HEK293 (cell line): ENCODE measurements at regions not wholly inside any gene's neighbourhood (a gene's known extent, or its start where the extent isn't known, plus 50 kb on each side); places are given as distances from the start of the nearest gene placed in this dataset.

ENCODE experiments used
- CTCF ChIA-PET: fragments of 350-600 bp; formaldehyde crosslinking; extraction: SDS; loops from one replicate; lab custom pipeline; 2021; ENCODE audit warnings: antibody characterized with exemption; lab: Yijun Ruan, JAX
- POLR2A ChIA-PET: fragments of 300-600 bp; formaldehyde crosslinking; extraction: SDS; loops from one replicate; lab custom pipeline; 2020; ENCODE audit warnings: antibody characterized with exemption, inconsistent platforms; lab: Yijun Ruan, JAX
- H3K27ac ChIP-seq: fragments of 200-500 bp; sonication (Bioruptor generic); 2 replicates; pipeline ENCODE4 v1.5.1; 2014; ENCODE audit warnings: low read depth, low read length, control low read depth, inconsistent platforms; ENCODE audit errors: extremely low read depth
- H3K36me3 ChIP-seq, 2 experiments: fragments of 200-500 bp in 1 of 2; sonication (Bioruptor generic) in 1 of 2; 1 replicate in 1 of 2; 2 replicates in 1 of 2; pipeline ENCODE4 v1.5.1; 2014 to 2017; ENCODE audit warnings: inconsistent platforms in 2 of 2, low read length in 2 of 2; ENCODE audit not compliant: control insufficient read depth in 2 of 2, insufficient read depth in 1 of 2
- H3K4me1 ChIP-seq: fragments of 200-500 bp; sonication (Bioruptor generic); 2 replicates; pipeline ENCODE4 v1.5.1; 2014; ENCODE audit warnings: mild to moderate bottlenecking, low read length, inconsistent platforms; ENCODE audit not compliant: control insufficient read depth, insufficient read depth
- H3K4me3 ChIP-seq: 2 replicates; pipeline ENCODE4 v1.5.1; 2011; ENCODE audit warnings: low read depth, mild to moderate bottlenecking, control low read depth, low read length, moderate library complexity
- H3K9me3 ChIP-seq: fragments of 200-500 bp; sonication (Bioruptor generic); 2 replicates; pipeline ENCODE4 v1.5.1; 2014; ENCODE audit warnings: low read depth, low read length, inconsistent platforms; ENCODE audit not compliant: control insufficient read depth, insufficient read depth
- GLI4 ChIP-seq: fragments of 450-650 bp; formaldehyde crosslinking; IDR thresholded peaks from 2 replicates; pipeline ENCODE4 v1.5.1; 2016; ENCODE audit warnings: missing biosample characterization, missing genetic modification characterization
- IKZF3 ChIP-seq: fragments of 450-650 bp; IDR thresholded peaks from 2 replicates; pipeline ENCODE4 v1.5.0; 2018; ENCODE audit warnings: missing biosample characterization, mild to moderate bottlenecking, missing genetic modification characterization, moderate library complexity
- KLF10 ChIP-seq: fragments of 450-650 bp; IDR thresholded peaks from 2 replicates; pipeline ENCODE4 v1.5.1; 2018; ENCODE audit warnings: missing biosample characterization, mild to moderate bottlenecking, missing genetic modification characterization
- KLF16 ChIP-seq: fragments of 450-650 bp; formaldehyde crosslinking; IDR thresholded peaks from 2 replicates; pipeline ENCODE4 v1.5.1; 2017; ENCODE audit warnings: missing biosample characterization, missing genetic modification characterization
- REPIN1 ChIP-seq: fragments of 450-650 bp; formaldehyde crosslinking; IDR thresholded peaks from 2 replicates; pipeline ENCODE4 v1.5.1; 2017; ENCODE audit warnings: missing biosample characterization, missing genetic modification characterization, low read depth
- SCRT1 ChIP-seq: fragments of 450-650 bp; formaldehyde crosslinking; IDR thresholded peaks from 2 replicates; pipeline ENCODE4 v1.5.1; 2016; ENCODE audit warnings: missing biosample characterization, missing genetic modification characterization, borderline replicate concordance
- ZBTB1 ChIP-seq: fragments of 450-650 bp; formaldehyde crosslinking; IDR thresholded peaks from 2 replicates; pipeline ENCODE4 v1.5.1; 2016; ENCODE audit warnings: missing biosample characterization, missing genetic modification characterization
- ZNF211 ChIP-seq: fragments of 450-650 bp; formaldehyde crosslinking; IDR thresholded peaks from 2 replicates; pipeline ENCODE4 v1.5.1; 2016; ENCODE audit warnings: low read depth, missing biosample characterization, missing genetic modification characterization
- ZNF266 ChIP-seq: fragments of 450-650 bp; formaldehyde crosslinking; IDR thresholded peaks from 2 replicates; pipeline ENCODE4 v1.5.1; 2016; ENCODE audit warnings: missing biosample characterization, missing genetic modification characterization, low read depth
- ZNF302 ChIP-seq: fragments of 450-650 bp; formaldehyde crosslinking; IDR thresholded peaks from 2 replicates; pipeline ENCODE4 v1.5.1; 2016; ENCODE audit warnings: missing biosample characterization, missing genetic modification characterization, low read depth
- ZNF510 ChIP-seq: fragments of 450-650 bp; formaldehyde crosslinking; IDR thresholded peaks from 2 replicates; pipeline ENCODE4 v1.5.1; 2018; ENCODE audit warnings: mild to moderate bottlenecking, missing genetic modification characterization, missing biosample characterization; ENCODE audit not compliant: insufficient replicate concordance
- ZNF544 ChIP-seq: fragments of 450-650 bp; formaldehyde crosslinking; IDR thresholded peaks from 2 replicates; pipeline ENCODE4 v1.5.0; 2017; ENCODE audit warnings: missing biosample characterization, missing genetic modification characterization
- ZNF555 ChIP-seq: fragments of 450-650 bp; formaldehyde crosslinking; conservative IDR thresholded peaks from 2 replicates; pipeline ENCODE4 v1.5.1; 2017; ENCODE audit warnings: missing biosample characterization, mild to moderate bottlenecking, missing genetic modification characterization, inconsistent platforms
- ZNF560 ChIP-seq: fragments of 450-650 bp; formaldehyde crosslinking; IDR thresholded peaks from 2 replicates; pipeline ENCODE4 v1.5.1; 2017; ENCODE audit warnings: missing biosample characterization, missing genetic modification characterization, borderline replicate concordance
- ZNF600 ChIP-seq: fragments of 450-650 bp; formaldehyde crosslinking; IDR thresholded peaks from 2 replicates; pipeline ENCODE4 v1.5.1; 2016; ENCODE audit warnings: missing biosample characterization, missing genetic modification characterization
- ZNF610 ChIP-seq: fragments of 450-650 bp; formaldehyde crosslinking; IDR thresholded peaks from 2 replicates; pipeline ENCODE4 v1.5.1; 2016; ENCODE audit warnings: missing biosample characterization, missing genetic modification characterization, borderline replicate concordance
- ZNF747 ChIP-seq: fragments of 450-650 bp; formaldehyde crosslinking; IDR thresholded peaks from 2 replicates; pipeline ENCODE4 v1.5.1; 2016; ENCODE audit warnings: missing biosample characterization, missing genetic modification characterization
- ZNF791 ChIP-seq: fragments of 450-650 bp; formaldehyde crosslinking; IDR thresholded peaks from 2 replicates; pipeline ENCODE4 v1.5.1; 2016; ENCODE audit warnings: missing biosample characterization, missing genetic modification characterization
- ZNF837 ChIP-seq: fragments of 450-650 bp; formaldehyde crosslinking; IDR thresholded peaks from 2 replicates; pipeline ENCODE4 v1.5.1; 2016; ENCODE audit warnings: missing biosample characterization, missing genetic modification characterization
- ZSCAN30 ChIP-seq: fragments of 450-650 bp; IDR thresholded peaks from 2 replicates; pipeline ENCODE4 v1.5.1; 2018; ENCODE audit warnings: missing biosample characterization, mild to moderate bottlenecking, missing genetic modification characterization, moderate library complexity
- TF ChIP-seq, protein P1 (sequence below): fragments of 450-650 bp; formaldehyde crosslinking; IDR thresholded peaks from 2 replicates; pipeline ENCODE4 v1.5.1; 2016; ENCODE audit warnings: missing biosample characterization, missing genetic modification characterization
- TF ChIP-seq, protein P2 (sequence below): fragments of 450-650 bp; formaldehyde crosslinking; IDR thresholded peaks from 2 replicates; pipeline ENCODE4 v1.5.1; 2016; ENCODE audit warnings: missing biosample characterization, missing genetic modification characterization
- TF ChIP-seq, protein P3 (sequence below): fragments of 450-650 bp; formaldehyde crosslinking; IDR thresholded peaks from 2 replicates; pipeline ENCODE4 v1.5.1; 2016; ENCODE audit warnings: missing biosample characterization, missing genetic modification characterization

DNA sequence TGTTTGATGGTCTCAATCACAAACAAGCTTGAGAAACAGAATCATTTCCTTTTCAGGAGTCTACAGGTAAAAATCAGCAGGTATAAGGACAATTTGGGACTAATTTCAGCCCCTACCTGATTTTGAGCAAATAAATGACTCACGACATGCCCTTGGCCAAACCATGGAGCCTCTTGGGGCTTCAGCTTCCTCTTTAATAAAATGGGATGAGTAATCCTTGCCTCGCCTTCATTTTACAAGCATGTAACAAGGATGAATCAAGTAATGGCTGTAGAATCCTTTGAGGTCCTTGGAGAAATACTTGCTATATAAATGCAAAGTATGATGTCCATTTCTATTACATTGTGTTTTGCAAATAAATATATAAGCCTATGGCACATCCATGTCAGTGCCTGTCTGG, 212.8 kb upstream of the PODXL start (continued):
- TF ChIP-seq, protein P1, sequence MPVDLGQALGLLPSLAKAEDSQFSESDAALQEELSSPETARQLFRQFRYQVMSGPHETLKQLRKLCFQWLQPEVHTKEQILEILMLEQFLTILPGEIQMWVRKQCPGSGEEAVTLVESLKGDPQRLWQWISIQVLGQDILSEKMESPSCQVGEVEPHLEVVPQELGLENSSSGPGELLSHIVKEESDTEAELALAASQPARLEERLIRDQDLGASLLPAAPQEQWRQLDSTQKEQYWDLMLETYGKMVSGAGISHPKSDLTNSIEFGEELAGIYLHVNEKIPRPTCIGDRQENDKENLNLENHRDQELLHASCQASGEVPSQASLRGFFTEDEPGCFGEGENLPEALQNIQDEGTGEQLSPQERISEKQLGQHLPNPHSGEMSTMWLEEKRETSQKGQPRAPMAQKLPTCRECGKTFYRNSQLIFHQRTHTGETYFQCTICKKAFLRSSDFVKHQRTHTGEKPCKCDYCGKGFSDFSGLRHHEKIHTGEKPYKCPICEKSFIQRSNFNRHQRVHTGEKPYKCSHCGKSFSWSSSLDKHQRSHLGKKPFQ (tag by site-specific recombination) = no peak

DNA sequence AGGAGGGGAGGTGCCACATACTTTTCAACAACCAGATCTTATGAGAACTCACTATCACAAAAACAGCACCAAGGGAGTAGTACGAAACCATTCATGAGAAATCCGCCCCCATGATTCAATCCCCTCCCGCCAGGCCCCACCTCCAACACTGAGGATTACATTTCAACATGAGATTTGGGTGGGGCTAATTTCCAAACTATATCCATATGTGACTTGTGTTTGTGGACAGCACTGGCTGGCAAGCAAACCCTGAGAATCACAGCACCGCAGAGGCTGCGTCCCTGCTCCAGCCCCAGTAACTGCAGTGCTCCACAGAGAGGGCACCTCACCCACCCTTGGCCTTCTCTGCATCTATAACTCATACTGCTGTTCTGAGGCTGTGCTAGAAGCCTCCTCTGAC, 211.2 kb upstream of the PODXL start:
- ChIA-PET CTCF (no interaction called here), POLR2A (no interaction called here)
- TF ChIP-seq ZNF544 (tag by site-specific recombination) (no peak), REPIN1 (no peak), ZNF791 (tag by site-specific recombination) (no peak), SCRT1 (tag by site-specific recombination) (no peak), ZNF560 (tag by site-specific recombination) (no peak), ZNF600 (tag by site-specific recombination) (no peak), GLI4 (tag by site-specific recombination) (no peak), ZNF747 (tag by site-specific recombination) (no peak), ZNF610 (no peak), KLF10 (tag by site-specific recombination) (no peak), ZNF266 (tag by site-specific recombination) (no peak), ZNF837 (no peak), IKZF3 (tag by site-specific recombination) (no peak), ZNF302 (tag by site-specific recombination) (no peak), KLF16 (tag by site-specific recombination) (no peak), ZBTB1 (no peak), ZNF555 (tag by site-specific recombination) (no peak)
- TF ChIP-seq, protein P2, sequence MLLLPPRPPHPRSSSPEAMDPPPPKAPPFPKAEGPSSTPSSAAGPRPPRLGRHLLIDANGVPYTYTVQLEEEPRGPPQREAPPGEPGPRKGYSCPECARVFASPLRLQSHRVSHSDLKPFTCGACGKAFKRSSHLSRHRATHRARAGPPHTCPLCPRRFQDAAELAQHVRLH (tag by site-specific recombination) = no peak
- TF ChIP-seq, protein P3, sequence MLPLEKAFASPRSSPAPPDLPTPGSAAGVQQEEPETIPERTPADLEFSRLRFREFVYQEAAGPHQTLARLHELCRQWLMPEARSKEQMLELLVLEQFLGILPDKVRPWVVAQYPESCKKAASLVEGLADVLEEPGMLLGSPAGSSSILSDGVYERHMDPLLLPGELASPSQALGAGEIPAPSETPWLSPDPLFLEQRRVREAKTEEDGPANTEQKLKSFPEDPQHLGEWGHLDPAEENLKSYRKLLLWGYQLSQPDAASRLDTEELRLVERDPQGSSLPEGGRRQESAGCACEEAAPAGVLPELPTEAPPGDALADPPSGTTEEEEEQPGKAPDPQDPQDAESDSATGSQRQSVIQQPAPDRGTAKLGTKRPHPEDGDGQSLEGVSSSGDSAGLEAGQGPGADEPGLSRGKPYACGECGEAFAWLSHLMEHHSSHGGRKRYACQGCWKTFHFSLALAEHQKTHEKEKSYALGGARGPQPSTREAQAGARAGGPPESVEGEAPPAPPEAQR = no peak
- H3K4me1 ChIP-seq = no peaks in the 10 kb centered on the region
- H3K9me3 ChIP-seq = no peaks in the 10 kb centered on the region
- no peaks in the 10 kb centered on the region for H3K36me3 ChIP-seq
- no peak overlapping the region for H3K27ac ChIP-seq
- H3K4me3 ChIP-seq = no peak overlapping the region

DNA sequence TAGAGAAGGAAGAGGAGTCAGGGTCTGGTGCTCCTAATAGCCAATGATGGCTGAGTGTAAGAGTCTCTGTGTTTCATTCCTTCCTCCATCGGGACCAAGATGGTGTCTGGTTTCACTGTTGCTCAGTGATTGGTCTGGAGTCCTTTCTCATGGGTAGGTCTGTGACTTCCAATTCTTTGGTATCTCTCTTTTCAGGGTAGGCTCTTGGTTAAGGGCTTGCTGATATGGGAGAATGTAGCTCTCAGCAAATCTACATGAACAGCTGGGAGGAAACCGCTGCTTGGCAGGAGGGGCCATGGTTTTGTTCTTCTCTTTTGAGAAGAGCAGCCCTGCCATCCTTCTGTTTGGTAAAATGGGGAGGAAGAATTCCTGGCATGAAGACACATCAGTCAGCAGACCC, 209.1 kb upstream of the PODXL start:
- ChIA-PET CTCF (interaction anchor here (1.0 to 1.6 kb wide), 3 partner anchors 12 to 74 kb away, joined by 3 to 5 read pairs (median 5); no protein-coding TSS in a partner anchor), POLR2A (no interaction called here)
- Histone ChIP-seq H3K36me3 (no peaks in the 10 kb centered on the region), H3K27ac (no peak overlapping the region), H3K4me3 (no peak overlapping the region), H3K9me3 (no peaks in the 10 kb centered on the region), H3K4me1 (no peaks in the 10 kb centered on the region)
- TF ChIP-seq ZNF510 (no peak), ZNF266 (tag by site-specific recombination) (no peak), ZSCAN30 (no peak), ZNF837 (no peak), ZNF211 (tag by site-specific recombination) (no peak)
